ENCODE measurements at regions not wholly inside any gene's neighbourhood (a gene's known extent, or its start where the extent isn't known, plus 50 kb on each side); places are given as distances from the start of the nearest gene placed in this dataset.

- H3K36me3 Mint-ChIP-seq (ENCODE audit: low read depth), result peaks cover 3% of the 10 kb centered on the region
- no peak overlapping the region for H3K4me3 Mint-ChIP-seq
- TF ChIP-seq CTCF (IDR thresholded peaks at IDR 0.05; ENCODE audit: unreplicated experiment in 3 of 3), result no peak
- H3K27me3 Mint-ChIP-seq (ENCODE audit: low read depth), result no peaks in the 10 kb centered on the region
- H3K27ac Mint-ChIP-seq, result no peak overlapping the region
- H3K4me1 Mint-ChIP-seq, result no peaks in the 10 kb centered on the region
- peaks cover 38% of the 10 kb centered on the region for H3K9me3 Mint-ChIP-seq
These were observed 1682.9 kb downstream of the TP53TG3F start for GRCh38 chr16:35142147-35142808.

- H3K27ac Mint-ChIP-seq, result no peak overlapping the region
- peaks cover 39% of the 10 kb centered on the region for H3K9me3 Mint-ChIP-seq
- no peaks in the 10 kb centered on the region for H3K4me1 Mint-ChIP-seq
- H3K4me3 Mint-ChIP-seq, result no peak overlapping the region
- TF ChIP-seq CTCF (IDR thresholded peaks at IDR 0.05; ENCODE audit: unreplicated experiment in 3 of 3), result no peak
- no peaks in the 10 kb centered on the region for H3K27me3 Mint-ChIP-seq (ENCODE audit: low read depth)
- H3K36me3 Mint-ChIP-seq (ENCODE audit: low read depth), result peaks cover 3% of the 10 kb centered on the region
These were observed 1683.4 kb downstream of the TP53TG3F start for GRCh38 chr16:35142809-35143192.

- H3K36me3 Mint-ChIP-seq (ENCODE audit: low read depth), result peaks cover 3% of the 10 kb centered on the region
- H3K4me1 Mint-ChIP-seq, result no peaks in the 10 kb centered on the region
- H3K9me3 Mint-ChIP-seq, result peaks cover 44% of the 10 kb centered on the region
- no peak overlapping the region for H3K27ac Mint-ChIP-seq
- no peak overlapping the region for H3K4me3 Mint-ChIP-seq
- no peaks in the 10 kb centered on the region for H3K27me3 Mint-ChIP-seq (ENCODE audit: low read depth)
- no peak for TF ChIP-seq CTCF (IDR thresholded peaks at IDR 0.05; ENCODE audit: unreplicated experiment in 3 of 3)
These were observed 1685.0 kb downstream of the TP53TG3F start for GRCh38 chr16:35144212-35144932.

DNA sequence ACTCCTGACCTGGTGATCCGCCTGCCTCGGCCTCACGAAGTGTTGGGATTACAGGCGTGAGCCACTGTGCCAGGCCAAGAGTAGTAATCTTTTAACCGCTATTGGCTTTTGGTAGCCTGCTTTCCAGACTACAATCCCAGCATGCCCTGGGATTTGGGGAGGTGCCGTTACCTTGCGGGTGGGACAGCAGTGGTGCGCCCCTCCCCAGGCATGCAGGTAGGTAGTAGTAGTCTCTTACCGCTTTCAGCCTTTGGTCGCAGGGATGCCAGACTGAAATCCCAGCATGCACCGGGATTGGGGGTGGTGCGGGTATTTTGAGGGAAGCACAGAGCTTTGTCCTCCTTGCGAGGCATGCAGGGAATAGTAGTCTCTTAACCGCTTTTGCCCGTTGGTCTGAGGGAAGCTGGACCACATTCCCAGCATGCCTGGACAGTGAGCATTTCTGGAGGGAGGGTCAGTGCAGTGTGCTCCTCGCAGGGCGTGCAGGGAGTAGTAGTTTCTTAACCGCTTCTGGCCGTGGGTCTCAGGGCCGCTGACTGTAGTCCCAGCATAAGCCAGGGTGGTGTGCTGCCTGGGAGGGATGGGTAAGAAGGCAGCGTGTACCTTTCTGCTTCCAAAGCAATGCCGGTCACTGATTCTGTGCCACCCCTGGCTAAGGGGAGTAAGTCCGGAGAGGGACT lies 1686.8 kb downstream of the TP53TG3F start:
- no peak for TF ChIP-seq CTCF (IDR thresholded peaks at IDR 0.05; ENCODE audit: unreplicated experiment in 3 of 3)
- Mint-ChIP-seq H3K27ac (no peak overlapping the region), H3K36me3 (ENCODE audit: low read depth) (peaks cover 3% of the 10 kb centered on the region), H3K4me3 (no peak overlapping the region), H3K4me1 (no peaks in the 10 kb centered on the region), H3K9me3 (peaks cover 53% of the 10 kb centered on the region), H3K27me3 (ENCODE audit: low read depth) (no peaks in the 10 kb centered on the region)

DNA sequence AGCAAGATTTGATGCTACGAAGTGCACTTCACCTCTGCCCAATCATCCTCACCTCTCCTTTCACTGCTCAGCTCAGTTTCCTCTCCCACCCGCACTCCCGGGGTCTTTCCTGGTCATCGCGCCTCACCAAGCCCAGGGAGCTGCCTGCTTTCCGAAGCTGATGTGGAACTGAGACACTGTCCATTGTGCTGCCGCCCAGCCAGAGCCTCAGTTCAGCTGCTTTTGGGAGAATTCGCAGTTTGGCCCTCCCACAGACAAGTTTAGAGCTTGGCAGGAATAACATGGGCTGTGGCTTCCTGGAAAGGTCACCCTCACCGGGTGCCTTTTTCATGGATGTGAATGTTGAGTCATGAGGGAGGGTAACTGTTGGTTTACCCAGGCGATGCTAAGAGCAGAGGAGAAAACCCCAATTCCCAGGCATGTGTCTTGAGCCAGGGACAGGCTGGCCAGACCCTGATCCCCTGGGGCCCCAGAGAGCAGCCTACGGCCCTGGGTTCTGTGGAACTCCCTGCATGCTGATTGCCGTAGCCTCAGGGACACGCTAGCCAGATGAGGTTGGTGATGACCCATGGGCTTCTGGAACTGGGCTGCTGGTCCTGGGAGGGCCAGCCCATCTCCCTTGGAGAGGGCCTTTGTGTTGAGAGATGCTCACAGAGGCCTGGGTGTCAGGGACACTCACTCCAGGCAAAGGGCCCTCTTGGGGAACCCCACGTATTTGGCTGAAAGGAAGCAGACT lies 1687.5 kb downstream of the TP53TG3F start:
- Mint-ChIP-seq H3K27me3 (ENCODE audit: low read depth) (no peaks in the 10 kb centered on the region), H3K4me3 (no peak overlapping the region), H3K27ac (no peak overlapping the region), H3K9me3 (peaks cover 55% of the 10 kb centered on the region), H3K4me1 (no peaks in the 10 kb centered on the region), H3K36me3 (ENCODE audit: low read depth) (peaks cover 6% of the 10 kb centered on the region)
- TF ChIP-seq CTCF (IDR thresholded peaks at IDR 0.05; ENCODE audit: unreplicated experiment in 3 of 3), result no peak

Measured in nephron (organoid).